D721Med (cell line): ENCODE measurements at regions not wholly inside any gene's neighbourhood (a gene's known extent, or its start where the extent isn't known, plus 50 kb on each side); places are given as distances from the start of the nearest gene placed in this dataset.
"Not testable (repeated sequence)": the region's sequence is repeated elsewhere in the genome, so short reads cannot be mapped to it uniquely, and the experiment has no call there.

ENCODE experiments used
- DNase-seq: peaks from one replicate; pipeline ENCODE4 v3.0.0; 2011; ENCODE audit warnings: low spot score; ENCODE audit not compliant: insufficient read length
- FAIRE-seq: peaks from 2 replicates; lab custom pipeline; 2011; peaks lifted over from hg19 to GRCh38; lab: Jason Lieb, UNC
- CTCF ChIP-seq: IDR thresholded peaks from 2 replicates; pipeline ENCODE4 v1.5.1; 2012; ENCODE audit warnings: mild to moderate bottlenecking, control low read depth; ENCODE audit not compliant: insufficient read depth; ENCODE audit errors: missing control alignments

- no peak for TF ChIP-seq CTCF
- FAIRE-seq (no peak), DNase-seq (no peak)
Observed at GRCh38 chr5:91456928-91457680, 74.0 kb upstream of the ARRDC3 start.

- TF ChIP-seq CTCF: no peak
- no peak for FAIRE-seq
- no peak for DNase-seq
Observed at GRCh38 chr5:91449083-91449482, 66.0 kb upstream of the ARRDC3 start.

- FAIRE-seq, DNase-seq: not testable (repeated sequence)
Observed at GRCh38 chr5:91448079-91448478, 65.0 kb upstream of the ARRDC3 start.

GRCh38 chr5:91446880-91447279 lies 63.8 kb upstream of the ARRDC3 start:
- FAIRE-seq: not testable (repeated sequence)

GRCh38 chr5:91443761-91444467 lies 60.8 kb upstream of the ARRDC3 start:
- TF ChIP-seq CTCF: no peak
- FAIRE-seq: no peak
- no peak for DNase-seq

More at GRCh38 chr5:91446880-91447279, 63.8 kb upstream of the ARRDC3 start:
- DNase-seq: not testable (repeated sequence)

- TF ChIP-seq CTCF: no peak
- no peak for FAIRE-seq
- no peak for DNase-seq
Observed at GRCh38 chr5:91443023-91443422, 59.9 kb upstream of the ARRDC3 start.

GRCh38 chr5:91441082-91441481 lies 58.0 kb upstream of the ARRDC3 start:
- FAIRE-seq: no peak
- no peak for TF ChIP-seq CTCF

GRCh38 chr5:91438871-91439270 lies 55.8 kb upstream of the ARRDC3 start:
- TF ChIP-seq CTCF: no peak
- FAIRE-seq: no peak

More at GRCh38 chr5:91441082-91441481, 58.0 kb upstream of the ARRDC3 start:
- DNase-seq: no peak

More at GRCh38 chr5:91438871-91439270, 55.8 kb upstream of the ARRDC3 start:
- DNase-seq: no peak
